OCI-LY7 (cell line): ENCODE measurements at regions not wholly inside any gene's neighbourhood (a gene's known extent, or its start where the extent isn't known, plus 50 kb on each side); places are given as distances from the start of the nearest gene placed in this dataset.

Experiments used
- BruUV-seq: library from RNA; stranded (reverse); fragments of 400-500 nt; replicated peaks from 2 replicates; lab custom pipeline; 2021; lab: Mats Ljungman, UMichigan
- CTCF ChIA-PET: fragments of 300-600 bp; sonication (Branson Sonifier 250); formaldehyde crosslinking; loops from one replicate; lab custom pipeline; 2022; ENCODE audit warnings: antibody characterized with exemption; ENCODE audit not compliant: unreplicated experiment; lab: Charles Lee
- POLR2A ChIA-PET: fragments of 300-600 bp; sonication (Branson Sonifier 250); formaldehyde crosslinking; loops from one replicate; lab custom pipeline; 2022; ENCODE audit warnings: antibody characterized with exemption; lab: Charles Lee
- DNase-seq: peaks from one replicate; pipeline ENCODE4 v3.0.0-alpha.2; 2015; ENCODE audit warnings: low spot score
- H2AFZ ChIP-seq: fragments of 200-600 bp; sonication (generic), shearing (Covaris generic); 2 replicates; pipeline ENCODE4 v1.6.1; 2014; ENCODE audit warnings: mild to moderate bottlenecking, antibody characterized with exemption, low read length, moderate library complexity
- H3K27ac ChIP-seq: fragments of 200-600 bp; sonication (generic); 2 replicates; pipeline ENCODE4 v1.5.1; 2014; ENCODE audit warnings: mixed run types, low read depth, mild to moderate bottlenecking, moderate library complexity, low read length, inconsistent platforms; ENCODE audit not compliant: poor library complexity, severe bottlenecking
- H3K36me3 ChIP-seq: fragments of 200-600 bp; sonication (generic); 2 replicates; pipeline ENCODE4 v1.6.1; 2014; ENCODE audit warnings: mild to moderate bottlenecking, antibody characterized with exemption, low read length, moderate library complexity, mixed read lengths; ENCODE audit not compliant: insufficient read depth
- H3K4me1 ChIP-seq: fragments of 200-600 bp; sonication (generic); 2 replicates; pipeline ENCODE4 v1.5.1; 2014; ENCODE audit warnings: mild to moderate bottlenecking, low read length; ENCODE audit not compliant: insufficient read depth, poor library complexity, severe bottlenecking
- H3K4me2 ChIP-seq: fragments of 200-600 bp; sonication (generic); 2 replicates; pipeline ENCODE4 v1.6.1; 2014; ENCODE audit warnings: mild to moderate bottlenecking, low read length
- H3K4me3 ChIP-seq: fragments of 200-600 bp; sonication (generic); 2 replicates; pipeline ENCODE4 v1.5.1; 2014; ENCODE audit warnings: mild to moderate bottlenecking, low read depth, low read length; ENCODE audit not compliant: poor library complexity, severe bottlenecking
- H3K79me2 ChIP-seq: fragments of 200-600 bp; sonication (generic); 2 replicates; pipeline ENCODE4 v1.6.1; 2016; ENCODE audit warnings: low read depth, mild to moderate bottlenecking, low read length, moderate library complexity, mixed read lengths; ENCODE audit not compliant: insufficient read depth
- H3K9me2 ChIP-seq: fragments of 200-600 bp; sonication (generic); 2 replicates; pipeline ENCODE4 v1.6.1; 2016; ENCODE audit warnings: mild to moderate bottlenecking, low read length, mixed read lengths; ENCODE audit not compliant: insufficient read depth
- H3K9me3 ChIP-seq: fragments of 200-600 bp; sonication (generic); 2 replicates; pipeline ENCODE4 v1.6.1; 2014; ENCODE audit warnings: mild to moderate bottlenecking, mixed run types, low read length, mixed read lengths
- H4K20me1 ChIP-seq: fragments of 200-600 bp; sonication (generic); 2 replicates; pipeline ENCODE4 v1.6.1; 2014; ENCODE audit warnings: mild to moderate bottlenecking, antibody characterized with exemption, low read length, moderate library complexity, mixed read lengths; ENCODE audit not compliant: insufficient read depth
- EZH2phosphoT487 ChIP-seq: fragments of 200-600 bp; sonication (generic); IDR thresholded peaks from 2 replicates; pipeline ENCODE4 v1.6.1; 2018; ENCODE audit warnings: low read depth, borderline replicate concordance, mild to moderate bottlenecking, mixed run types, antibody characterized with exemption, low read length, moderate library complexity, mixed read lengths
- intact Hi-C: fragments of 100-400 bp; cut with micrococcal nuclease; formaldehyde crosslinking; loops from one replicate; pipeline ENCODE4 v1.10.0; 2022; ENCODE audit not compliant: unreplicated experiment
- TF ChIP-seq, protein P1 (sequence below): fragments of 200-600 bp; sonication (generic); conservative IDR thresholded peaks from 2 replicates; pipeline ENCODE4 v1.5.1; 2014; ENCODE audit warnings: mild to moderate bottlenecking, antibody characterized with exemption, low read length, moderate library complexity, mixed read lengths

DNA sequence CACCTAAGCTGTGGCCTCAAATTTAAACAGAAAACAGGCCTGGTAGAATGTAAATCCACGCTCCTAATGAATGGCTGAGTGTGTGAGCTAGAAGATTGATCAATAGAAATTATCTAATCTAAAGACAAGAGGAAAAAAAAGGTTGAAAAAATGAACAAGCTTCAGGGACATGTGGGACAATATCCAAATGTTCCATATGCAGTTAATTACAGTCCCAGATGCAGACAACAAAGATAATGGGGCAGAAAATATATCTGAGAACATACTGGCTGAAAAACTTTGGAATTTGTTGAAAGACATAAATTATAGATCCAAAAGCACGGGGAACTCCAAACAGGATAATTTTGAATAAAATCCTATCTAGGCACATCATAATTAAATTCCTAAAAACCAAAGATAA is 186.7 kb upstream of the SIX2 start:
- no peak for DNase-seq
- Histone ChIP-seq H3K9me3 (peaks cover 8% of the 10 kb centered on the region; the same call in 1 of the 2 replicates), H3K4me1 (no peaks in the 10 kb centered on the region), H3K27ac (no peak overlapping the region), H3K36me3 (no peaks in the 10 kb centered on the region), H2AFZ (no peak overlapping the region), H3K9me2 (no peaks in the 10 kb centered on the region), H3K4me3 (no peak overlapping the region), H3K4me2 (no peak overlapping the region), H4K20me1 (no peaks in the 10 kb centered on the region), H3K79me2 (no peaks in the 10 kb centered on the region)
- intact Hi-C loops: no loop called here
- POLR2A ChIA-PET: interaction anchor here (0.7 to 1.1 kb wide), 2 partner anchors 15 to 19 kb away, joined by 3 to 4 read pairs; no protein-coding TSS in a partner anchor
- TF ChIP-seq, protein P1, sequence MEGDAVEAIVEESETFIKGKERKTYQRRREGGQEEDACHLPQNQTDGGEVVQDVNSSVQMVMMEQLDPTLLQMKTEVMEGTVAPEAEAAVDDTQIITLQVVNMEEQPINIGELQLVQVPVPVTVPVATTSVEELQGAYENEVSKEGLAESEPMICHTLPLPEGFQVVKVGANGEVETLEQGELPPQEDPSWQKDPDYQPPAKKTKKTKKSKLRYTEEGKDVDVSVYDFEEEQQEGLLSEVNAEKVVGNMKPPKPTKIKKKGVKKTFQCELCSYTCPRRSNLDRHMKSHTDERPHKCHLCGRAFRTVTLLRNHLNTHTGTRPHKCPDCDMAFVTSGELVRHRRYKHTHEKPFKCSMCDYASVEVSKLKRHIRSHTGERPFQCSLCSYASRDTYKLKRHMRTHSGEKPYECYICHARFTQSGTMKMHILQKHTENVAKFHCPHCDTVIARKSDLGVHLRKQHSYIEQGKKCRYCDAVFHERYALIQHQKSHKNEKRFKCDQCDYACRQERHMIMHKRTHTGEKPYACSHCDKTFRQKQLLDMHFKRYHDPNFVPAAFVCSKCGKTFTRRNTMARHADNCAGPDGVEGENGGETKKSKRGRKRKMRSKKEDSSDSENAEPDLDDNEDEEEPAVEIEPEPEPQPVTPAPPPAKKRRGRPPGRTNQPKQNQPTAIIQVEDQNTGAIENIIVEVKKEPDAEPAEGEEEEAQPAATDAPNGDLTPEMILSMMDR: no peak
- TF ChIP-seq EZH2phosphoT487: no peak
- BruUV-seq: no TSS peak
- CTCF ChIA-PET: no interaction called here

- intact Hi-C loops: no loop called here
- Histone ChIP-seq H2AFZ (no peak overlapping the region), H3K9me3 (peaks cover 8% of the 10 kb centered on the region; the same call in 1 of the 2 replicates), H4K20me1 (no peaks in the 10 kb centered on the region), H3K79me2 (no peaks in the 10 kb centered on the region), H3K4me2 (no peak overlapping the region), H3K36me3 (no peaks in the 10 kb centered on the region), H3K27ac (no peak overlapping the region), H3K4me1 (no peaks in the 10 kb centered on the region), H3K9me2 (no peaks in the 10 kb centered on the region), H3K4me3 (no peak overlapping the region)
- POLR2A ChIA-PET: interaction anchor here (1.2 to 1.6 kb wide), 2 partner anchors 13 to 105 kb away, joined by 3 read pairs; no protein-coding TSS in a partner anchor
- DNase-seq: no peak
- no TSS peak for BruUV-seq
- CTCF ChIA-PET: no interaction called here
- no peak for TF ChIP-seq EZH2phosphoT487
- TF ChIP-seq, protein P1: no peak
Measured at GRCh38 chr2:45194596-45194995, 185.3 kb upstream of the SIX2 start.

DNA sequence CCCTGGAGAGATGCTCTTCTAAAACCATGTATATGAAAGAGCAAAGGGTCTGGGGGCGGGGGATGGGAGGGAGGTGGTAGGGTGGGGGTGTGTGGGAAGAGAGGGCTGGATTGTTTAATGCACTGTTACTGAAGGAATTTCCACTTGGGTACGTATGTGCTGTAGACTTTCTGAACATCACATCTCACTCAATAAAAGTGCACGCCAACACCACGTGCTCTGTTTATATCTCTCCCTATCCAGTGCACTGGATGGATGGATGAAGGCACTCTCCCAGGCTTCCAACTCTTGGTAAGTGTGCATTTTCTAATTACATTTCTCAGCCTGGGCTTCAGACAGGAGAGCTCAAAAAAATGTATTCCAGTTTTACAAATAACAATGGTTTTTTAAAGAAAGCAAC is 184.3 kb upstream of the SIX2 start:
- no peak overlapping the region for H2AFZ ChIP-seq
- H3K36me3 ChIP-seq: no peaks in the 10 kb centered on the region
- H3K79me2 ChIP-seq: no peaks in the 10 kb centered on the region
- CTCF ChIA-PET: no interaction called here
- no peaks in the 10 kb centered on the region for H3K4me1 ChIP-seq
- intact Hi-C loops: no loop called here
- no TSS peak for BruUV-seq
- DNase-seq: no peak
- POLR2A ChIA-PET: interaction anchor here (1.2 kb wide), 1 partner anchor 106 kb away, joined by 3 read pairs; no protein-coding TSS in a partner anchor
- no peak overlapping the region for H3K27ac ChIP-seq
- no peaks in the 10 kb centered on the region for H4K20me1 ChIP-seq
- H3K9me3 ChIP-seq: peaks cover under 1% of the 10 kb centered on the region; the same call in 1 of the 2 replicates
- TF ChIP-seq, protein P1: no peak
- TF ChIP-seq EZH2phosphoT487: no peak
- H3K9me2 ChIP-seq: no peaks in the 10 kb centered on the region
- no peak overlapping the region for H3K4me3 ChIP-seq
- H3K4me2 ChIP-seq: no peak overlapping the region
